Heart left ventricle (tissue), 16 donors: ENCODE measurements at regions not wholly inside any gene's neighbourhood (a gene's known extent, or its start where the extent isn't known, plus 50 kb on each side); places are given as distances from the start of the nearest gene placed in this dataset.

Experiments used
- ATAC-seq, 4 donors: fragments of 200-7000 bp; cut with Tn5 transposase; one replicate each; pipeline ENCODE4 v1.9.1; 2020 to 2022; ENCODE audit warnings: moderate library complexity in 4 of 4, mild to moderate bottlenecking in 3 of 4, moderate number of reproducible peaks in 1 of 4
- DNase-seq, 5 donors: peaks; one replicate each; pipeline ENCODE4 v3.0.0-alpha.2; 2020
- H3K27ac ChIP-seq, 12 donors: fragments of 200-600 bp; sonication (generic) in 4 of 12; one replicate each; pipeline versions ENCODE4 v1.5.0 to v1.8.0; 2016 to 2022; ENCODE audit warnings: mild to moderate bottlenecking in 2 of 12
- H3K27me3 ChIP-seq, 9 donors: fragments of 200-600 bp; sonication (generic) in 2 of 9; one replicate each; pipeline versions ENCODE4 v1.5.1 to v1.8.0; 2016 to 2022; ENCODE audit warnings: mild to moderate bottlenecking in 3 of 9
- H3K36me3 ChIP-seq, 9 donors: fragments of 200-600 bp; sonication (generic) in 2 of 9; one replicate each; pipeline versions ENCODE4 v1.5.0 to v1.8.0; 2018 to 2022; ENCODE audit warnings: mild to moderate bottlenecking in 2 of 9
- H3K4me1 ChIP-seq, 12 donors: fragments of 200-600 bp; sonication (generic) in 4 of 12; one replicate each; pipeline versions ENCODE4 v1.5.0 to v1.8.0; 2016 to 2022; ENCODE audit warnings: mild to moderate bottlenecking in 3 of 12
- H3K4me3 ChIP-seq, 12 donors: fragments of 200-600 bp; sonication (generic) in 4 of 12; one replicate each; pipeline versions ENCODE4 v1.5.0 to v1.8.0; 2017 to 2022; ENCODE audit warnings: mild to moderate bottlenecking in 9 of 12, moderate library complexity in 4 of 12
- H3K9me3 ChIP-seq, 12 donors: fragments of 200-600 bp; sonication (generic) in 4 of 12; one replicate each; pipeline versions ENCODE4 v1.5.0 to v1.8.0; 2016 to 2022; ENCODE audit warnings: mild to moderate bottlenecking in 1 of 12
- CTCF ChIP-seq, 12 donors: fragments of 200-600 bp; sonication (generic) in 4 of 12; IDR thresholded peaks; one replicate each; pipeline versions ENCODE4 v1.5.0 to v1.8.0; 2018 to 2022; ENCODE audit warnings: antibody characterized with exemption in 12 of 12, mild to moderate bottlenecking in 5 of 12
- POLR2A ChIP-seq, 2 donors: fragments of 450-650 bp; IDR thresholded peaks; one replicate each; pipeline ENCODE4 v1.6.1; 2017; ENCODE audit warnings: antibody characterized with exemption in 2 of 2, mild to moderate bottlenecking in 2 of 2, moderate library complexity in 2 of 2
- WGBS, 4 donors: extraction: QIAGEN DNeasy Blood & Tissue Kit in 2 of 4; methylation state at CpG; one replicate each; pipeline versions ENCODE4 v1.1.5 to v1.1.7; 2013 to 2018; 5-methylcytosine and 5-hydroxymethylcytosine counted together
- intact Hi-C, 10 donors: fragments of 100-400 bp; cut with DNase I; formaldehyde crosslinking; loops; one replicate each; pipeline versions ENCODE4 v1.11.1 to v1.14.2; 2022
- donor health status: ischemic (EF 13 %, LVEDD 7.1; RV severe dilation, severe dysfunction).
- donor health status: healthy with polysubstance abuse.
- donor health status: DM: no; HTN: yes; CAD: no.
- donor health status: DM: no; HTN: no; CAD: no.
- donor health status: ischemic (EF 25% LVEDD 6.9; RV normal size, moderate dysfunction).
- donor health status: ischemic (EF 25% LVEDD 5.7; RV mildly dilated, moderate dysfunction).
- donor health status: healthy.
- donor health status: DM: yes; HTN: yes; CAD: no.
- donor health status: ischemic (EF 35%, LVEDD 5.7; RV mildly dilated, moderate dysfunction).
- donor health status: nonischemic (EF 11% LVEDD 7.7; RV severe dilation, severe dysfunction).
- donor health status: DM: yes; HTN: yes; CAD: no.
- donor health status: PGD.
- donor health status: ischemic (EF 29% LVEDD 5.4; RV normal size, mild dysfunction).
- donor health status: nonischemic (EF 23%, LVEDD 6.1; RV moderate dilation, normal function).

- Histone ChIP-seq H3K9me3 (peaks cover 0 to 18% (median 0%) of the 10 kb centered on the region in 12 donors), H3K4me3 (no peak overlapping the region), H3K27ac (no peak overlapping the region), H3K36me3 (no peaks in the 10 kb centered on the region), H3K4me1 (no peaks in the 10 kb centered on the region), H3K27me3 (no peaks in the 10 kb centered on the region)
- ATAC-seq (no peak), DNase-seq (no peak)
- TF ChIP-seq CTCF (IDR thresholded peaks at IDR 0.05) (no peak), POLR2A (IDR thresholded peaks at IDR 0.05) (no peak)
- intact Hi-C loops: no loop called here
- WGBS, 4 donors: 82 to 87% (median 85%) methylated on average over 5 of the region's 5 CpGs
These were observed 861.6 kb downstream of the CBLN2 start for GRCh38 chr18:71682591-71682990.

DNA sequence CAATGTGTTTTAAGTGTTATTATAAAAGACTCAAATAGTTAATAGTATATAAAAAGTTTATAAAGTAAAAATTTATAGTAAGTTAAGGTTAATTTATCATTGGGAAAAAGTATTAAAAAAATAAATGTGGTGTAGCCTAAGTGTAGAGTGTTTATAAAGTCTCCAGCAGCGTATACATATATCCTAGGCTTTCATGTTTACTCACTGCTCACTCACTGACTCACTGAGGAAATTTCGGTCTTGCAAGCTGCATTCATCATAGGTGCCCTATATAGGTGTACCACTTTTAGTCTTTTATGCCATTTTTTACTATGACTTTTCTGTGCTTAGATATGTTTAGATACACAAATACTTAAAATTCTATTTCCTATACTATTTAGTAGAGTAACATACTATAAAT lies 866.0 kb downstream of the CBLN2 start:
- 72 to 84% (median 76%) methylated on average over 2 of the region's 2 CpGs for WGBS, 4 donors
- no peaks in the 10 kb centered on the region for H3K4me1 ChIP-seq
- peaks cover 0 to 9% (median 0%) of the 10 kb centered on the region in 12 donors for H3K9me3 ChIP-seq
- H3K27me3 ChIP-seq: no peaks in the 10 kb centered on the region
- H3K4me3 ChIP-seq: no peak overlapping the region
- TF ChIP-seq POLR2A (IDR thresholded peaks at IDR 0.05): no peak
- H3K27ac ChIP-seq: no peak overlapping the region
- ATAC-seq (no peak), DNase-seq (no peak)
- intact Hi-C loops: no loop called here
- H3K36me3 ChIP-seq: no peaks in the 10 kb centered on the region

DNA sequence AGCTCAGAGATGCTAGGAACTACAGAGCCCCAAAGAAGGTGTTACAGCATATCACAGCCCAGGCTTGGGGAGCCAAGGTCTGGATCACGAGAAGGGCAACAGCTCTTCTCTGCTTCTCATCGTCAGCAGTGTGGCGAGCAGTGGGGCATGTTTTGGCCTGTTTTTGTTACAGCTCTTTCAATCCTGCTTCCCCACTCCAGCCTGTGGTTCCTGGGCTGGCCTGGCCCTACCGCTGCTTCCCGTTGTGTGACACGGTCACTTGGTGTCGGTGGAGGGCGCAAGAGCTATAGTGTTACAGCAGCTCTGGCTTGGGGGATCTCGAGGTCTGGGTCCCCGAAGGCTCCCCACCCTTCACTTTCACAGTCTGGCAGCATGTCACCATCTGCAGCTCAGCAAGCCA lies 870.2 kb downstream of the CBLN2 start:
- Histone ChIP-seq H3K4me1 (no peaks in the 10 kb centered on the region), H3K27ac (no peak overlapping the region), H3K36me3 (no peaks in the 10 kb centered on the region), H3K27me3 (no peaks in the 10 kb centered on the region), H3K9me3 (no peaks in the 10 kb centered on the region), H3K4me3 (no peak overlapping the region)
- intact Hi-C loops: no loop called here
- DNase-seq (no peak), ATAC-seq (no peak)
- TF ChIP-seq POLR2A (IDR thresholded peaks at IDR 0.05) (no peak), CTCF (IDR thresholded peaks at IDR 0.05) (no peak)
- 86 to 93% (median 88%) methylated on average over 10 of the region's 10 CpGs for WGBS, 4 donors

- peak in 1 of 4 donors; percentile 13 for ATAC-seq
- 69 to 88% (median 83%) methylated on average over 4 to 5 of the region's 5 CpGs for WGBS, 4 donors
- H3K4me3 ChIP-seq: no peak overlapping the region
These were observed 870.6 kb downstream of the CBLN2 start for GRCh38 chr18:71673498-71673897.

More at GRCh38 chr18:71673498-71673897, 870.6 kb downstream of the CBLN2 start:
- DNase-seq: no peak
- intact Hi-C loops: no loop called here
- no peaks in the 10 kb centered on the region for H3K4me1 ChIP-seq
- H3K27ac ChIP-seq: no peak overlapping the region
- H3K9me3 ChIP-seq: peaks cover 0 to under 1% (median 0%) of the 10 kb centered on the region in 12 donors
- no peak for TF ChIP-seq POLR2A (IDR thresholded peaks at IDR 0.05)
- no peak for TF ChIP-seq CTCF (IDR thresholded peaks at IDR 0.05)
- no peaks in the 10 kb centered on the region for H3K27me3 ChIP-seq
- no peaks in the 10 kb centered on the region for H3K36me3 ChIP-seq
